ENCODE measurements at regions not wholly inside any gene's neighbourhood (a gene's known extent, or its start where the extent isn't known, plus 50 kb on each side); places are given as distances from the start of the nearest gene placed in this dataset.

DNA sequence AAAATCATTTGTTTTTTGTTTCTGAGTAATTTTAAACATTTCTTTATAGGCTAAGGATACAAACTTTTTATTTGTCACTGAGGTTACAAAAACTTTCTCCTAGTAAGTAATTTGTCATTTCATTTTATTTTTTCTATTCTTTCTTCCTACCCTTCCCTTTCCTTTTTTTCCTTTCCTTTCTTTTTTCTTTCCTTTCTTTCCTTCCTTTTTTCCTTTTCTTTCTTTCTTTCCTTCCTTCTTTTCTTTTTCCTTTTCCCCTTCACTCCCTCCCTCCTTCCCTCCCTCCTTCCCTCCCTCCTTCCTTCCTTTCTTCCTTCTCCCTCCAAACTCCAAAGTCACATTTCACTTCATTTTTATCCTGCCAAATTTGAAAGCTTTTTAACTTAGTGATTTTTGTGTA, 115.1 kb upstream of the FAN1 start:
- TF ChIP-seq, protein P1, sequence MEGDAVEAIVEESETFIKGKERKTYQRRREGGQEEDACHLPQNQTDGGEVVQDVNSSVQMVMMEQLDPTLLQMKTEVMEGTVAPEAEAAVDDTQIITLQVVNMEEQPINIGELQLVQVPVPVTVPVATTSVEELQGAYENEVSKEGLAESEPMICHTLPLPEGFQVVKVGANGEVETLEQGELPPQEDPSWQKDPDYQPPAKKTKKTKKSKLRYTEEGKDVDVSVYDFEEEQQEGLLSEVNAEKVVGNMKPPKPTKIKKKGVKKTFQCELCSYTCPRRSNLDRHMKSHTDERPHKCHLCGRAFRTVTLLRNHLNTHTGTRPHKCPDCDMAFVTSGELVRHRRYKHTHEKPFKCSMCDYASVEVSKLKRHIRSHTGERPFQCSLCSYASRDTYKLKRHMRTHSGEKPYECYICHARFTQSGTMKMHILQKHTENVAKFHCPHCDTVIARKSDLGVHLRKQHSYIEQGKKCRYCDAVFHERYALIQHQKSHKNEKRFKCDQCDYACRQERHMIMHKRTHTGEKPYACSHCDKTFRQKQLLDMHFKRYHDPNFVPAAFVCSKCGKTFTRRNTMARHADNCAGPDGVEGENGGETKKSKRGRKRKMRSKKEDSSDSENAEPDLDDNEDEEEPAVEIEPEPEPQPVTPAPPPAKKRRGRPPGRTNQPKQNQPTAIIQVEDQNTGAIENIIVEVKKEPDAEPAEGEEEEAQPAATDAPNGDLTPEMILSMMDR (IDR thresholded peaks at IDR 0.05; ENCODE audit: borderline replicate concordance, extremely low read depth, low read length, poor library complexity, severe bottlenecking), result no peak
- TF ChIP-seq EZH2 (IDR thresholded peaks at IDR 0.05; ENCODE audit: borderline replicate concordance, low read depth, low read length, severe bottlenecking), result no peak

Measured in DND-41 (cell line).